ENCODE measurements at regions not wholly inside any gene's neighbourhood (a gene's known extent, or its start where the extent isn't known, plus 50 kb on each side); places are given as distances from the start of the nearest gene placed in this dataset.

- no peak overlapping the region for H2BK15ac ChIP-seq (ENCODE audit: low read depth, low read length)
- H3K9ac ChIP-seq (ENCODE audit: extremely low read depth, insufficient read length, low read length): no peak overlapping the region
- no peaks in the 10 kb centered on the region for H4K20me1 ChIP-seq (ENCODE audit: control insufficient read depth, insufficient read depth, insufficient read length)
- no peak overlapping the region for H3K27ac ChIP-seq (ENCODE audit: insufficient read length, low read depth, low read length)
- no peak overlapping the region for H3K18ac ChIP-seq (ENCODE audit: insufficient read length, low read depth, low read length)
- no peaks in the 10 kb centered on the region for H3K9me3 ChIP-seq (ENCODE audit: control insufficient read depth, low read depth, low read length)
- Mint-ChIP-seq H3K36me3 (ENCODE audit: insufficient read depth in 1 of 3, low read depth in 3 of 3) (no peaks in the 10 kb centered on the region), H3K27me3 (ENCODE audit: low read depth) (no peaks in the 10 kb centered on the region; the same call in 1 of the 2 replicates), H3K9me3 (no peaks in the 10 kb centered on the region), H3K4me3 (no peak overlapping the region), H3K4me1 (peaks cover 16 to 21% of the 10 kb centered on the region in 2 experiments), H3K27ac (no peak overlapping the region)
- H3K56ac ChIP-seq (ENCODE audit: insufficient read length, low read depth, low read length): no peak overlapping the region
- H3K4me2 ChIP-seq (ENCODE audit: insufficient read depth, insufficient read length, low read length): no peak overlapping the region
- no peaks in the 10 kb centered on the region for H3K79me2 ChIP-seq (ENCODE audit: insufficient read depth, low read length)
- no peak overlapping the region for H2BK12ac ChIP-seq (ENCODE audit: insufficient read length, low read depth, low read length)
- DNase-seq: peak; percentile 42
- no peak overlapping the region for H3T11ph ChIP-seq (ENCODE audit: low read length)
- no peaks in the 10 kb centered on the region for H3K79me1 ChIP-seq (ENCODE audit: insufficient read depth, low read depth, low read length, poor library complexity, severe bottlenecking)
- TF ChIP-seq, protein P1, sequence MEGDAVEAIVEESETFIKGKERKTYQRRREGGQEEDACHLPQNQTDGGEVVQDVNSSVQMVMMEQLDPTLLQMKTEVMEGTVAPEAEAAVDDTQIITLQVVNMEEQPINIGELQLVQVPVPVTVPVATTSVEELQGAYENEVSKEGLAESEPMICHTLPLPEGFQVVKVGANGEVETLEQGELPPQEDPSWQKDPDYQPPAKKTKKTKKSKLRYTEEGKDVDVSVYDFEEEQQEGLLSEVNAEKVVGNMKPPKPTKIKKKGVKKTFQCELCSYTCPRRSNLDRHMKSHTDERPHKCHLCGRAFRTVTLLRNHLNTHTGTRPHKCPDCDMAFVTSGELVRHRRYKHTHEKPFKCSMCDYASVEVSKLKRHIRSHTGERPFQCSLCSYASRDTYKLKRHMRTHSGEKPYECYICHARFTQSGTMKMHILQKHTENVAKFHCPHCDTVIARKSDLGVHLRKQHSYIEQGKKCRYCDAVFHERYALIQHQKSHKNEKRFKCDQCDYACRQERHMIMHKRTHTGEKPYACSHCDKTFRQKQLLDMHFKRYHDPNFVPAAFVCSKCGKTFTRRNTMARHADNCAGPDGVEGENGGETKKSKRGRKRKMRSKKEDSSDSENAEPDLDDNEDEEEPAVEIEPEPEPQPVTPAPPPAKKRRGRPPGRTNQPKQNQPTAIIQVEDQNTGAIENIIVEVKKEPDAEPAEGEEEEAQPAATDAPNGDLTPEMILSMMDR (conservative IDR thresholded peaks at IDR 0.05): peak; percentile 88
- no CpG with 5 or more reads among the region's 7 CpGs for WGBS (ENCODE audit: extremely low coverage, insufficient read length, low lambda C conversion rate)
- H3K23ac ChIP-seq (ENCODE audit: insufficient read length, low read depth, low read length): no peak overlapping the region
- H2AFZ ChIP-seq (ENCODE audit: low read length): no peak overlapping the region
- H3K27me3 ChIP-seq (ENCODE audit: insufficient read depth, low read length): no peaks in the 10 kb centered on the region
- H2BK20ac ChIP-seq (ENCODE audit: low read depth, low read length, poor library complexity, severe bottlenecking): no peak overlapping the region
- H3K23me2 ChIP-seq (ENCODE audit: insufficient read length, low read depth, low read length, poor library complexity, severe bottlenecking): no peaks in the 10 kb centered on the region
- H2BK120ac ChIP-seq (ENCODE audit: low read depth, low read length, poor library complexity, severe bottlenecking): no peak overlapping the region
- H3K4me1 ChIP-seq (ENCODE audit: insufficient read depth, low read length): no peaks in the 10 kb centered on the region
- H4K91ac ChIP-seq (ENCODE audit: insufficient read length, low read depth, low read length): no peak overlapping the region
- H4K5ac ChIP-seq (ENCODE audit: insufficient read length, low read depth, low read length): no peak overlapping the region
- H2BK5ac ChIP-seq (ENCODE audit: insufficient read length, low read length): no peak overlapping the region
- H4K8ac ChIP-seq (replicated peaks; ENCODE audit: insufficient read length, low read depth, low read length): no peak overlapping the region
- no peak overlapping the region for H3K4ac ChIP-seq (ENCODE audit: low read depth, low read length)
- H2AK5ac ChIP-seq (ENCODE audit: insufficient read length, low read length): no peak overlapping the region
- no peak overlapping the region for H3K14ac ChIP-seq (ENCODE audit: insufficient read depth, low read length)
Measured at GRCh38 chr10:4656576-4657194, 169.3 kb upstream of the AKR1E2 start.
